ENCODE measurements at regions not wholly inside any gene's neighbourhood (a gene's known extent, or its start where the extent isn't known, plus 50 kb on each side); places are given as distances from the start of the nearest gene placed in this dataset.

DNA sequence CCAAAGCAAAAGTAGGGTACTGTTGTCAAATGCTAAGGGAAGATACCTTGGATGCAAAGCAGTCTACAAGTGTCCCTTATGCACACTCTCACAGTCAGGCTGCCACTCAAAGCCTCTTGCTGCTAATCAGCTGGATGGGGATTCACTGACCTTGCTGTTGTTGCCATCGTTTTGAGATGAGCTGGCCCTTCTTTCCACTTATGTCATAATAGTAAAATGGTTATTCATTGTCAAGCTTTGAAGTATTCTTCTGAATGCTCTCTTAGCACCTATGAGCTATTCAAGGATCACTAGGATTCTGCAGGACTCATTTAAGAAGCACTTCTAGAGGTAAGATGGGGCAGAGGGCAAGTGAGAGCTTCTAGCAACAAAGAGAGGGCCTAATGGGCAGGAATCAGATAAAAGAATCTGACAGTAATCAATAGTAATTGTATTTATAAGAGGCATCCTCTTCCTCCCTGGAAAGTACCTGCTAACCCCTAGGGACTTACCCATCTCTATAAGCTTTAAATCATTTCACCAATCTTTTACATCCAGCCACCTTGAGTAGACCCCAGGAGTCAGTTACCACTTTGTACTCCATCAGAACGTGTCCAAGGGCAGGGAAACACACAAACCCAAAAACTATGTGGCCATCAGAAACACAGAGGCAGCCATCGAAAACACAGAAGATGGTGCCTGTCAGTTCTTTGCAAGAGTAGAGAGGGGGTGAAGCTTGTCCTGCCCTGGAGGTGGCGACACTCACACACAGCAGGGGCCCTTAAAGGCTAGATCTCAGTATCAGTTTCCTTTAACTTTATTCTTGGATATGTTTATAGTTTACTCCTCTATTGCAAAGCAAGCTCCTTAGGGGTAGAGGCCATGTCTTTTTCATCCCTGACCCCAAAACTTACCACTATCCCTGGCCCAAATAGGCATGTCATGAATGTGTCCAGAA is 103.7 kb upstream of the NFIA start (continued):
- TF ChIP-seq, protein P1, sequence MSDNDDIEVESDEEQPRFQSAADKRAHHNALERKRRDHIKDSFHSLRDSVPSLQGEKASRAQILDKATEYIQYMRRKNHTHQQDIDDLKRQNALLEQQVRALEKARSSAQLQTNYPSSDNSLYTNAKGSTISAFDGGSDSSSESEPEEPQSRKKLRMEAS (IDR thresholded peaks at IDR 0.05): no peak
- TF ChIP-seq RAD21 (IDR thresholded peaks at IDR 0.05 in 1 of 2, conservative IDR thresholded peaks at IDR 0.05 in 1 of 2; ENCODE audit: low read depth in 2 of 2, low read length in 2 of 2): peak; percentile 71 to 74
- no peak for TF ChIP-seq NRF1 (IDR thresholded peaks at IDR 0.05; ENCODE audit: low read depth, low read length)
- no peak for TF ChIP-seq JUN (IDR thresholded peaks at IDR 0.05; ENCODE audit: low read depth, low read length)
- TF ChIP-seq SP2 (IDR thresholded peaks at IDR 0.05; ENCODE audit: low read length): no peak
- TF ChIP-seq YY1 (IDR thresholded peaks at IDR 0.05; ENCODE audit: low read depth, low read length): 0 out of 2 replicates have a peak, but pooled peaks have one; percentile 34
- TF ChIP-seq RBBP5 (IDR thresholded peaks at IDR 0.05; ENCODE audit: borderline replicate concordance, low read depth, low read length): no peak
- TF ChIP-seq TEAD4 (IDR thresholded peaks at IDR 0.05; ENCODE audit: low read depth, low read length): no peak
- no peak for TF ChIP-seq KDM4A (IDR thresholded peaks at IDR 0.05; ENCODE audit: low read depth, low read length, severe bottlenecking)
- TF ChIP-seq ASH2L (IDR thresholded peaks at IDR 0.05; ENCODE audit: low read length): no peak
- TF ChIP-seq, protein P2, sequence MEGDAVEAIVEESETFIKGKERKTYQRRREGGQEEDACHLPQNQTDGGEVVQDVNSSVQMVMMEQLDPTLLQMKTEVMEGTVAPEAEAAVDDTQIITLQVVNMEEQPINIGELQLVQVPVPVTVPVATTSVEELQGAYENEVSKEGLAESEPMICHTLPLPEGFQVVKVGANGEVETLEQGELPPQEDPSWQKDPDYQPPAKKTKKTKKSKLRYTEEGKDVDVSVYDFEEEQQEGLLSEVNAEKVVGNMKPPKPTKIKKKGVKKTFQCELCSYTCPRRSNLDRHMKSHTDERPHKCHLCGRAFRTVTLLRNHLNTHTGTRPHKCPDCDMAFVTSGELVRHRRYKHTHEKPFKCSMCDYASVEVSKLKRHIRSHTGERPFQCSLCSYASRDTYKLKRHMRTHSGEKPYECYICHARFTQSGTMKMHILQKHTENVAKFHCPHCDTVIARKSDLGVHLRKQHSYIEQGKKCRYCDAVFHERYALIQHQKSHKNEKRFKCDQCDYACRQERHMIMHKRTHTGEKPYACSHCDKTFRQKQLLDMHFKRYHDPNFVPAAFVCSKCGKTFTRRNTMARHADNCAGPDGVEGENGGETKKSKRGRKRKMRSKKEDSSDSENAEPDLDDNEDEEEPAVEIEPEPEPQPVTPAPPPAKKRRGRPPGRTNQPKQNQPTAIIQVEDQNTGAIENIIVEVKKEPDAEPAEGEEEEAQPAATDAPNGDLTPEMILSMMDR (IDR thresholded peaks at IDR 0.05; ENCODE audit: control extremely low read depth in 1 of 3, insufficient read depth in 1 of 3, low read depth in 1 of 3, low read length in 3 of 3): peak; percentile 64 to 75 (median 69)
- TF ChIP-seq, protein P3, sequence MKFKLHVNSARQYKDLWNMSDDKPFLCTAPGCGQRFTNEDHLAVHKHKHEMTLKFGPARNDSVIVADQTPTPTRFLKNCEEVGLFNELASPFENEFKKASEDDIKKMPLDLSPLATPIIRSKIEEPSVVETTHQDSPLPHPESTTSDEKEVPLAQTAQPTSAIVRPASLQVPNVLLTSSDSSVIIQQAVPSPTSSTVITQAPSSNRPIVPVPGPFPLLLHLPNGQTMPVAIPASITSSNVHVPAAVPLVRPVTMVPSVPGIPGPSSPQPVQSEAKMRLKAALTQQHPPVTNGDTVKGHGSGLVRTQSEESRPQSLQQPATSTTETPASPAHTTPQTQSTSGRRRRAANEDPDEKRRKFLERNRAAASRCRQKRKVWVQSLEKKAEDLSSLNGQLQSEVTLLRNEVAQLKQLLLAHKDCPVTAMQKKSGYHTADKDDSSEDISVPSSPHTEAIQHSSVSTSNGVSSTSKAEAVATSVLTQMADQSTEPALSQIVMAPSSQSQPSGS (IDR thresholded peaks at IDR 0.05; ENCODE audit: low read length): no peak
- TF ChIP-seq, protein P4, sequence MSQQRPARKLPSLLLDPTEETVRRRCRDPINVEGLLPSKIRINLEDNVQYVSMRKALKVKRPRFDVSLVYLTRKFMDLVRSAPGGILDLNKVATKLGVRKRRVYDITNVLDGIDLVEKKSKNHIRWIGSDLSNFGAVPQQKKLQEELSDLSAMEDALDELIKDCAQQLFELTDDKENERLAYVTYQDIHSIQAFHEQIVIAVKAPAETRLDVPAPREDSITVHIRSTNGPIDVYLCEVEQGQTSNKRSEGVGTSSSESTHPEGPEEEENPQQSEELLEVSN (IDR thresholded peaks at IDR 0.05): no peak
